ENCODE measurements at regions not wholly inside any gene's neighbourhood (a gene's known extent, or its start where the extent isn't known, plus 50 kb on each side); places are given as distances from the start of the nearest gene placed in this dataset.
A peak's percentile ranks its signal among the peaks of the same experiment; 100 is the strongest.

GRCh38 chr11:111444040-111444439, 65.0 kb upstream of the POU2AF1 start:
- no peak for DNase-seq (ENCODE audit: low spot score)

GRCh38 chr11:111443640-111444039, 64.6 kb upstream of the POU2AF1 start:
- no peak for DNase-seq (ENCODE audit: low spot score)

- no peak for DNase-seq (ENCODE audit: low spot score)
These were observed 64.0 kb upstream of the POU2AF1 start for GRCh38 chr11:111443032-111443431.

GRCh38 chr11:111441443-111441842, 62.4 kb upstream of the POU2AF1 start:
- DNase-seq (ENCODE audit: low spot score): no peak

GRCh38 chr11:111440416-111441205, 61.5 kb upstream of the POU2AF1 start:
- DNase-seq (ENCODE audit: low spot score): no peak

GRCh38 chr11:111439901-111440300, 60.8 kb upstream of the POU2AF1 start:
- DNase-seq (ENCODE audit: low spot score): no peak

- DNase-seq (ENCODE audit: low spot score): no peak
These were observed 59.9 kb upstream of the POU2AF1 start for GRCh38 chr11:111438846-111439520.

- no peak for DNase-seq (ENCODE audit: low spot score)
These were observed 59.1 kb upstream of the POU2AF1 start for GRCh38 chr11:111438168-111438567.

GRCh38 chr11:111435046-111435698, 56.1 kb upstream of the POU2AF1 start:
- DNase-seq (ENCODE audit: low spot score): no peak

GRCh38 chr11:111429066-111429506, 50.0 kb upstream of the POU2AF1 start:
- peak; percentile 26 for DNase-seq (ENCODE audit: low spot score)
